ENCODE measurements at regions not wholly inside any gene's neighbourhood (a gene's known extent, or its start where the extent isn't known, plus 50 kb on each side); places are given as distances from the start of the nearest gene placed in this dataset.

GRCh38 chr4:53912766-53913497 is 151.5 kb downstream of the CHIC2 start:
- ATAC-seq (no peak), DNase-seq (ENCODE audit: low spot score) (no peak), FAIRE-seq (no peak)
- H3K36me3 ChIP-seq (replicated peaks in 1 of 2; ENCODE audit: control insufficient read depth in 1 of 2, insufficient read depth in 2 of 2, low read length in 2 of 2), result no peaks in the 10 kb centered on the region
- no peak for TF ChIP-seq ZBTB38 (CRISPR knock-in tag; IDR thresholded peaks at IDR 0.05)
- no peak for TF ChIP-seq PAXIP1 (CRISPR knock-in tag; conservative IDR thresholded peaks at IDR 0.05)
- no peak for TF ChIP-seq ZNF598 (CRISPR knock-in tag; IDR thresholded peaks at IDR 0.05; ENCODE audit: borderline replicate concordance)
- TF ChIP-seq ZFP1 (CRISPR knock-in tag; IDR thresholded peaks at IDR 0.05), result no peak
- H3K27me3 ChIP-seq (ENCODE audit: control insufficient read depth in 1 of 2, insufficient read depth in 2 of 2, low read length in 2 of 2), result no peaks in the 10 kb centered on the region
- no peaks in the 10 kb centered on the region for H3K79me2 ChIP-seq (ENCODE audit: insufficient read depth, low read length)
- H3K9ac ChIP-seq (ENCODE audit: insufficient read depth, low read depth, low read length), result no peak overlapping the region
- in situ Hi-C loops (cut with HindIII; ENCODE audit: extremely low pct_ligation_motif_present, low pct_unique_long_range_greater_than_20kb) (loop anchor here (25.0 kb wide), 1 partner anchor 901 kb away; no protein-coding TSS in a partner anchor), intact Hi-C loops (cut with micrococcal nuclease; ENCODE audit: unreplicated experiment) (no loop called here)
- no peak overlapping the region for H3K27ac ChIP-seq (ENCODE audit: extremely low read length, insufficient read depth, low read length)
- H3K4me2 ChIP-seq (ENCODE audit: low read depth, low read length), result no peak overlapping the region
- no peak overlapping the region for H2AFZ ChIP-seq (ENCODE audit: low read length)
- peaks cover 15% of the 10 kb centered on the region for H3K4me1 ChIP-seq (ENCODE audit: insufficient read depth, low read length)
- CTCF ChIA-PET (ENCODE audit: low intra/inter-chr PET ratio, low total read pairs), result no interaction called here
- no peak overlapping the region for H3K4me3 ChIP-seq (replicated peaks in 1 of 3; ENCODE audit: insufficient read depth in 1 of 3, low read depth in 2 of 3, low read length in 3 of 3)
- POLR2A ChIA-PET, result no interaction called here
- BruUV-seq (replicated peaks), result no TSS peak
- no peaks in the 10 kb centered on the region for H3K9me3 ChIP-seq (ENCODE audit: low read length)
- 15% methylated on average over 5 of the region's 5 CpGs for WGBS (ENCODE audit: low lambda C conversion rate)
- no peaks in the 10 kb centered on the region for H4K20me1 ChIP-seq (ENCODE audit: insufficient read depth, low read length)
